RCC 7860 (cell line): ENCODE measurements at regions not wholly inside any gene's neighbourhood (a gene's known extent, or its start where the extent isn't known, plus 50 kb on each side); places are given as distances from the start of the nearest gene placed in this dataset.
"Not testable (repeated sequence)": the region's sequence is repeated elsewhere in the genome, so short reads cannot be mapped to it uniquely, and the experiment has no call there.

Experiments
- DNase-seq: peaks from one replicate; pipeline ENCODE4 v3.0.0-alpha.2; 2015; ENCODE audit warnings: low spot score
- FAIRE-seq: peaks from 2 replicates; lab custom pipeline; 2012; peaks lifted over from hg19 to GRCh38; lab: Jason Lieb, UNC

- no peak for FAIRE-seq
- no peak for DNase-seq
Measured at GRCh38 chr7:16369855-16370254, 51.5 kb downstream of the CRPPA start.

- peak; percentile 69 for FAIRE-seq
- DNase-seq = not testable (repeated sequence)
Measured at GRCh38 chr7:16369309-16369708, 52.0 kb downstream of the CRPPA start.

GRCh38 chr7:16368885-16369284, 52.5 kb downstream of the CRPPA start:
- no peak for DNase-seq
- FAIRE-seq = peak; percentile 38

GRCh38 chr7:16367115-16367514, 54.2 kb downstream of the CRPPA start:
- no peak for DNase-seq
- no peak for FAIRE-seq

- FAIRE-seq (no peak), DNase-seq (no peak)
Measured at GRCh38 chr7:16365952-16366351, 55.4 kb downstream of the CRPPA start.

- no peak for FAIRE-seq
Measured at GRCh38 chr7:16365177-16365576, 56.2 kb downstream of the CRPPA start.

GRCh38 chr7:16359216-16359615, 62.1 kb downstream of the CRPPA start:
- FAIRE-seq (no peak), DNase-seq (no peak)

More at GRCh38 chr7:16365177-16365576, 56.2 kb downstream of the CRPPA start:
- DNase-seq = no peak

- FAIRE-seq (no peak), DNase-seq (no peak)
Measured at GRCh38 chr7:16357921-16358320, 63.4 kb downstream of the CRPPA start.

GRCh38 chr7:16357474-16357873, 63.9 kb downstream of the CRPPA start:
- no peak for DNase-seq
- no peak for FAIRE-seq

- DNase-seq (no peak), FAIRE-seq (no peak)
Measured at GRCh38 chr7:16356301-16356958, 64.9 kb downstream of the CRPPA start.

GRCh38 chr7:16354573-16354972, 66.8 kb downstream of the CRPPA start:
- no peak for DNase-seq
- no peak for FAIRE-seq

- no peak for FAIRE-seq
- no peak for DNase-seq
Measured at GRCh38 chr7:16353226-16353625, 68.1 kb downstream of the CRPPA start.

GRCh38 chr7:16350634-16351033, 70.7 kb downstream of the CRPPA start:
- no peak for DNase-seq
- FAIRE-seq = no peak

- no peak for FAIRE-seq
- no peak for DNase-seq
Measured at GRCh38 chr7:16348251-16348650, 73.1 kb downstream of the CRPPA start.

GRCh38 chr7:16347827-16348192, 73.5 kb downstream of the CRPPA start:
- no peak for FAIRE-seq

GRCh38 chr7:16347066-16347826, 74.1 kb downstream of the CRPPA start:
- no peak for FAIRE-seq
- DNase-seq = peak; percentile 51

More at GRCh38 chr7:16347827-16348192, 73.5 kb downstream of the CRPPA start:
- DNase-seq = no peak

GRCh38 chr7:16345979-16346958, 75.1 kb downstream of the CRPPA start:
- DNase-seq (peak; percentile 97), FAIRE-seq (peak; percentile 99)

- no peak for FAIRE-seq
- no peak for DNase-seq
Measured at GRCh38 chr7:16344927-16345326, 76.4 kb downstream of the CRPPA start.

- FAIRE-seq = no peak
- no peak for DNase-seq
Measured at GRCh38 chr7:16343612-16344011, 77.7 kb downstream of the CRPPA start.

GRCh38 chr7:16338065-16338464, 83.3 kb downstream of the CRPPA start:
- FAIRE-seq (no peak), DNase-seq (no peak)

GRCh38 chr7:16326106-16326505, 95.2 kb downstream of the CRPPA start:
- no peak for DNase-seq

More at GRCh38 chr7:16326106-16326505, 95.2 kb downstream of the CRPPA start:
- no peak for FAIRE-seq
